Cardiac fibroblast (primary cell): ENCODE measurements at regions not wholly inside any gene's neighbourhood (a gene's known extent, or its start where the extent isn't known, plus 50 kb on each side); places are given as distances from the start of the nearest gene placed in this dataset.

ENCODE experiments used
- DNase-seq, 2 donors: peaks; one replicate each; pipeline versions ENCODE4 v3.0.0 to v3.0.0-alpha.2; 2010; ENCODE audit warnings: low read depth in 2 of 2
- H3K4me3 ChIP-seq, 2 donors: replicated peaks in 1 of 2; 1 replicate in 1 of 2; 2 replicates in 1 of 2; pipeline ENCODE4 v1.5.1; 2011; ENCODE audit warnings: low read depth in 2 of 2, low read length in 2 of 2, mild to moderate bottlenecking in 2 of 2, moderate library complexity in 1 of 2
- TF ChIP-seq, protein P1 (sequence below): IDR thresholded peaks from one replicate; pipeline ENCODE4 v1.5.1; 2011; ENCODE audit warnings: low read depth, mild to moderate bottlenecking, low read length, inconsistent platforms

DNA sequence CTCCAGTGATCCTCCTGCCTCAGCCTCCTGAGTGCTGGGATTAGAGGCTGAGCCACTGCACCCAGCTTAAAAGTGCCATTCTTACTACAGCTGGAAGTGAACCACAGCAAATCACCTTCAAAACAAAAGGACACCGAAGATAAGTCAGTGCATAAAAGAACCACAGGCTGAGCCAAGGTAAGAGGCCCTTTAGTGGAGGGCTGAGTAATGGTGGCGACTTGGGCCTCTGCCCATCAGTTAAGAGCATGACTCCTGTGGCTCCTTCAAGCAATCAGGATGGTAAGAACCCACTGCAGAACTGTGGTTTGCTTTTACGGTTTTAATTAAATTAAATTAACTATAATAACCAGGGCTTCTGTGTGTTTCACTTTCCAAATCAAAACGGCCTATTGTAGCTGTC, 75.1 kb downstream of the CTAGE1 start:
- TF ChIP-seq, protein P1, sequence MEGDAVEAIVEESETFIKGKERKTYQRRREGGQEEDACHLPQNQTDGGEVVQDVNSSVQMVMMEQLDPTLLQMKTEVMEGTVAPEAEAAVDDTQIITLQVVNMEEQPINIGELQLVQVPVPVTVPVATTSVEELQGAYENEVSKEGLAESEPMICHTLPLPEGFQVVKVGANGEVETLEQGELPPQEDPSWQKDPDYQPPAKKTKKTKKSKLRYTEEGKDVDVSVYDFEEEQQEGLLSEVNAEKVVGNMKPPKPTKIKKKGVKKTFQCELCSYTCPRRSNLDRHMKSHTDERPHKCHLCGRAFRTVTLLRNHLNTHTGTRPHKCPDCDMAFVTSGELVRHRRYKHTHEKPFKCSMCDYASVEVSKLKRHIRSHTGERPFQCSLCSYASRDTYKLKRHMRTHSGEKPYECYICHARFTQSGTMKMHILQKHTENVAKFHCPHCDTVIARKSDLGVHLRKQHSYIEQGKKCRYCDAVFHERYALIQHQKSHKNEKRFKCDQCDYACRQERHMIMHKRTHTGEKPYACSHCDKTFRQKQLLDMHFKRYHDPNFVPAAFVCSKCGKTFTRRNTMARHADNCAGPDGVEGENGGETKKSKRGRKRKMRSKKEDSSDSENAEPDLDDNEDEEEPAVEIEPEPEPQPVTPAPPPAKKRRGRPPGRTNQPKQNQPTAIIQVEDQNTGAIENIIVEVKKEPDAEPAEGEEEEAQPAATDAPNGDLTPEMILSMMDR: no peak
- H3K4me3 ChIP-seq: no peak overlapping the region
- peak; percentile 54 to 68 for DNase-seq

- TF ChIP-seq, protein P1: no peak
- DNase-seq: no peak
- H3K4me3 ChIP-seq: no peak overlapping the region
Observed at GRCh38 chr18:22340331-22340730, 77.4 kb downstream of the CTAGE1 start.

DNA sequence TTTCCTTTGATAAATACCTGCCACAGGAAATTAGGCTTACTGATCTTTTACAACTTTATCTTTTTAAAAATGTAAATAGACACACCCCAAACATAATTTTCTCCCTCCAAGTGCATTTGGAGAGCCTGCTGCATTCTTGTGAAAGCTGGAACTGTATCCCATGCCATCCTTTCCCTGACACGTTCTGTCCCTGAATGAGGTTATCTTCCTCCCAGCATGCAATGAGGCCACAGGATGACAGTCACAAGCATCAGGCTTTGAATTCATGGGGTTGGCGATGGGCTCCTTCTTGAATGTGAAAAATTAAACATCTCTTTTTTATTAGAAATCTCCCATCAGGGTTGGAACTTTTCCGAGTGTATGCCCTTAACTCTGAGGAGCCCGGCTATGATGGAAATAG, 77.8 kb downstream of the CTAGE1 start:
- DNase-seq: no peak
- TF ChIP-seq, protein P1: no peak
- H3K4me3 ChIP-seq: no peak overlapping the region

GRCh38 chr18:22337833-22338232, 79.9 kb downstream of the CTAGE1 start:
- DNase-seq: no peak
- TF ChIP-seq, protein P1: no peak

DNA sequence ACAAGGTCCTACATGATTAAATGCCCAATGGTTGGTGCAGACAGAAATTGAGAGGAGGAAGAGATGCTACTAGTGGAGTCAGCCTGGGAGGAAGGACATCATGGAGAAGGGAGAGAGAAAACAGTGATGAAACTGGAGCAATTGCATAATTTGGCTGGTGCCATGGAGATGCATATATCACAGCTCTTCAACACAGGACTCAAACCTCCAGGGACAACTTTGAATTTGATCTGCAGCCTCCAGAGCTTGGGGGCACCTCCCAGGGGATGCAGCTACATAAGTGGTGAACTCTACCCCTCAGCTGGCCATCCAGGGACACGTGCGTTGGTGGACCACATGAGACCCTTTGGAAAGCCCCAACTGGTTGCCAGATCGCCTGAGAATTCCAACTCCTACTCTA, 80.4 kb downstream of the CTAGE1 start:
- TF ChIP-seq, protein P1: no peak
- no peak overlapping the region for H3K4me3 ChIP-seq
- DNase-seq: peak; percentile 73 to 76

More at GRCh38 chr18:22337833-22338232, 79.9 kb downstream of the CTAGE1 start:
- H3K4me3 ChIP-seq: no peak overlapping the region

DNA sequence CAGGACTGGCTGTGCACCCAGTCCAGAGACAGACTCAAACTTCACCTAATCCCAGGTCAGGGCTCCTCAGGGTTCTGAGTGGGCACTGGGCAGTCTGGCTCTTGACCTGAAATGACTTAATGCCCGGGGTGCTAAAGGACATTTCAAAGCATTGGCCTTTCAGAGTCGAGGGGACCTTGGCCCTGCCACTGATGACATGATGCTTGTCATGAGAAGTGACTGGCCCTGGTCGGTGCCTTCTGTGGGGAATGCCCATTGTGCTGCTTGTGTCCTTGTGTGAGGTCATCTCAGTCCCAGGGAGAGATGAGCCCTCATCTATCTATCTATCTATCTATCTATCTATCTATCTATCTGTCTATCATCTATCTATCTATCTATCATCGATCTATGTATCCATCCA, 81.3 kb downstream of the CTAGE1 start:
- DNase-seq: no peak
- TF ChIP-seq, protein P1: no peak
- no peak overlapping the region for H3K4me3 ChIP-seq

DNA sequence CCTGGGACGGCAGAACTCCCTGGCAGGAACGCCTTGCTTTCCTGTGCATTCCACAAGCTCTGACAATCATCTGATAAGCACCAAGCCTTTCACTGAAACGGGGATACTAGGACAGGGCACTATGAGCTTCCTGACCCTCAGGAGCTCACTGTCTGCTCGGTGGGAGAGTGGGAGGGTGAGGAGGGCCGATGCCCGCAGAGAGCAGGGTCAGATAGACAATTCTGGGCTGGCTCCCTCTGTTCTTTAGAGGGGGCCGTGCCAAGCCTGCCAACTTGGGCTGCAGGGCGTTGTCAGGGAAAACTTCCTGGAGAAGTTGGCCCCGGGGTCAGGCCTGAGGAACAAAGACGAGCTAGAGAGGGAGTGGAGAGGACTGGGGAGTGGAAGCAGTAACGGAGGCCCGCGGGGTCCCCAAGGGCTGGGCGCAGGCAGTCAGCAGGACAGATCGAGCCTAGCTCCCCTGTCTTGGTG, 82.0 kb downstream of the CTAGE1 start:
- no peak overlapping the region for H3K4me3 ChIP-seq
- TF ChIP-seq, protein P1: no peak
- peak in 1 of 2 donors; percentile 24 for DNase-seq
